ENCODE measurements at regions not wholly inside any gene's neighbourhood (a gene's known extent, or its start where the extent isn't known, plus 50 kb on each side); places are given as distances from the start of the nearest gene placed in this dataset.

DNA sequence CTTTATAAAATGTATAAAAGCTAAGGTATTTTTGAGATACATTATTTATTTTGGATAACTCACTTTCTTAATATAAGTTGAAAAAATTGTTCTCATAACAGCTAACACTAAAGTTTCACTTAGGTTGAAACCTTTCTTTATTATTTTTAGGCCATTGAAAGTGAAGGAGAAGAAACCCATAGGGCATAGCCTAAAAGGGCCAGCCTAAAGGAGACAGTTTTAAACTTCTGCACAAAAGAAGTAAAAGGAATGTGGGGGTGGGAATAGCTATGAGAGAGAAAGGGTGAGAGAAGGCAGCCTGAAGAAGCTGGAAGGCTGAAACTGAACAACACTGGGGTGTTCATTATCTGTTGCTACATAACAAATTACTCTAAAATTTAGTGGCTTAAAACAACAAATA is 57.6 kb upstream of the RAPGEF2 start:
- H3K9ac ChIP-seq = no peak overlapping the region
- no peaks in the 10 kb centered on the region for H3K36me3 ChIP-seq (ENCODE audit: control insufficient read depth, insufficient read depth, low read length)
- no peak overlapping the region for H3K27ac ChIP-seq
- H3K4me1 ChIP-seq = no peaks in the 10 kb centered on the region
- H3K79me2 ChIP-seq = no peaks in the 10 kb centered on the region
- H3K9me3 ChIP-seq (ENCODE audit: control insufficient read depth, low read length) = no peaks in the 10 kb centered on the region
- H3K4me3 ChIP-seq (ENCODE audit: low read depth, low read length) = no peak overlapping the region
- no peaks in the 10 kb centered on the region for H3K27me3 ChIP-seq (ENCODE audit: control insufficient read depth, insufficient read depth, low read length)
- TF ChIP-seq, protein P1, sequence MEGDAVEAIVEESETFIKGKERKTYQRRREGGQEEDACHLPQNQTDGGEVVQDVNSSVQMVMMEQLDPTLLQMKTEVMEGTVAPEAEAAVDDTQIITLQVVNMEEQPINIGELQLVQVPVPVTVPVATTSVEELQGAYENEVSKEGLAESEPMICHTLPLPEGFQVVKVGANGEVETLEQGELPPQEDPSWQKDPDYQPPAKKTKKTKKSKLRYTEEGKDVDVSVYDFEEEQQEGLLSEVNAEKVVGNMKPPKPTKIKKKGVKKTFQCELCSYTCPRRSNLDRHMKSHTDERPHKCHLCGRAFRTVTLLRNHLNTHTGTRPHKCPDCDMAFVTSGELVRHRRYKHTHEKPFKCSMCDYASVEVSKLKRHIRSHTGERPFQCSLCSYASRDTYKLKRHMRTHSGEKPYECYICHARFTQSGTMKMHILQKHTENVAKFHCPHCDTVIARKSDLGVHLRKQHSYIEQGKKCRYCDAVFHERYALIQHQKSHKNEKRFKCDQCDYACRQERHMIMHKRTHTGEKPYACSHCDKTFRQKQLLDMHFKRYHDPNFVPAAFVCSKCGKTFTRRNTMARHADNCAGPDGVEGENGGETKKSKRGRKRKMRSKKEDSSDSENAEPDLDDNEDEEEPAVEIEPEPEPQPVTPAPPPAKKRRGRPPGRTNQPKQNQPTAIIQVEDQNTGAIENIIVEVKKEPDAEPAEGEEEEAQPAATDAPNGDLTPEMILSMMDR (IDR thresholded peaks at IDR 0.05) = no peak
- no peak overlapping the region for H3K4me2 ChIP-seq (ENCODE audit: low read length)
- no peak overlapping the region for H2AFZ ChIP-seq

DNA sequence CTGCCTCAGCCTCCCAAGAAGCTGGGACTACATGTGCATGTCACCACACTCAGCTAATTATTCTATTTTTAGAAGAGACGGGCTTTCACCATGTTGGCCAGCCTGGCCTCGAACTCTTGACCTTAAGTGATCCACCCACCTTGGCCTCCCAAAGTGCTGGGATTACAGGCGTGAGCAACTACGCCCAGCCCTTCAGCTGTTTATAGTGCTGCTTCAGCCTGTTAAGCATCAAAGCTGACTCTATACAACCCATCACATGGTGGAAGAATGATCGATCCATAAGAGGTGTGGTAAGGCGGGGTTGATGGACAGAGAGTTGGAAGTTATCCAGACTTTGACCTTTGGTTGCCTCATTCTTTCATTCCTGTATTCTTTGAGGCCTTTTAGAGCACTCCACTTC is 56.2 kb upstream of the RAPGEF2 start:
- no peaks in the 10 kb centered on the region for H3K79me2 ChIP-seq
- no peak overlapping the region for H2AFZ ChIP-seq
- H3K27ac ChIP-seq = no peak overlapping the region
- no peaks in the 10 kb centered on the region for H3K36me3 ChIP-seq (ENCODE audit: control insufficient read depth, insufficient read depth, low read length)
- H3K9ac ChIP-seq = no peak overlapping the region
- TF ChIP-seq, protein P1 (IDR thresholded peaks at IDR 0.05) = no peak
- H3K4me1 ChIP-seq = no peaks in the 10 kb centered on the region
- no peaks in the 10 kb centered on the region for H3K9me3 ChIP-seq (ENCODE audit: control insufficient read depth, low read length)
- H3K27me3 ChIP-seq (ENCODE audit: control insufficient read depth, insufficient read depth, low read length) = no peaks in the 10 kb centered on the region
- H3K4me2 ChIP-seq (ENCODE audit: low read length) = no peak overlapping the region
- no peak overlapping the region for H3K4me3 ChIP-seq (ENCODE audit: low read depth, low read length)

DNA sequence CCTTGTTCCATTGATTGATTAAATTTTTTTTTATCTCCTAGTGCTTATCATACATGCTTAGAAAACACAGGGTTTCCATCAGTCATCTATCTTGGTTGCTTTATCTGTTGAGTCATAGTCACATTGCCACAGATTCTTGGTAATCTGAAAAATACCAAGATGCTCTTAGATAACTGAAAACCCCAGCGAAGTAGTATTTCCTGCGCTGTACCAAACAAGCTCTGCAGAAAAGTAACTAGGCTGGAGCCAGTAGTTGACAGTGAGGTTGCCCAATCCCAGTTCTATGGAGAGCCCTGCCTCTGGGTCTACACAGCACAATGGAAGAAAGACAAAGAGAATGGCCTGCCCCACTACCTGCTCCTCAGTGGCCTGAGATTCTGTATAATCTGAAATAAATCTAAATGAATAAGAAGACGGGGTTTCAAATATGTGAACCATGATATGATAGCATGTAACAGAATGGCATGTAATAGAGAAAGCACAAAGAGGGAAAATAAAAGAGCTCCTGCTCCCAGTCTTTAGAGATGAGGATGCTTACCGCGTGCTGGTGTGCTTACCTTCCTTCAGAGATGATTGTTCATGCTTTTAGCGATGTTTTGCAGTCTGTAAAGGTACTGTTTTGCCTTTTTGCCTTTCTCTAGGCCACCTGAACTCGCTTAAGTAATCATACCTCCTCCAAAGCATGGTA is 55.3 kb upstream of the RAPGEF2 start:
- Histone ChIP-seq H3K4me2 (ENCODE audit: low read length) (peak overlapping the region; percentile 58), H3K9ac (no peak overlapping the region), H2AFZ (peak overlapping the region; percentile 69), H3K79me2 (no peaks in the 10 kb centered on the region), H3K4me1 (no peaks in the 10 kb centered on the region), H3K27ac (no peak overlapping the region), H3K4me3 (ENCODE audit: low read depth, low read length) (no peak overlapping the region), H3K36me3 (ENCODE audit: control insufficient read depth, insufficient read depth, low read length) (no peaks in the 10 kb centered on the region), H3K27me3 (ENCODE audit: control insufficient read depth, insufficient read depth, low read length) (no peaks in the 10 kb centered on the region), H3K9me3 (ENCODE audit: control insufficient read depth, low read length) (no peaks in the 10 kb centered on the region)
- TF ChIP-seq, protein P1 (IDR thresholded peaks at IDR 0.05) = no peak

DNA sequence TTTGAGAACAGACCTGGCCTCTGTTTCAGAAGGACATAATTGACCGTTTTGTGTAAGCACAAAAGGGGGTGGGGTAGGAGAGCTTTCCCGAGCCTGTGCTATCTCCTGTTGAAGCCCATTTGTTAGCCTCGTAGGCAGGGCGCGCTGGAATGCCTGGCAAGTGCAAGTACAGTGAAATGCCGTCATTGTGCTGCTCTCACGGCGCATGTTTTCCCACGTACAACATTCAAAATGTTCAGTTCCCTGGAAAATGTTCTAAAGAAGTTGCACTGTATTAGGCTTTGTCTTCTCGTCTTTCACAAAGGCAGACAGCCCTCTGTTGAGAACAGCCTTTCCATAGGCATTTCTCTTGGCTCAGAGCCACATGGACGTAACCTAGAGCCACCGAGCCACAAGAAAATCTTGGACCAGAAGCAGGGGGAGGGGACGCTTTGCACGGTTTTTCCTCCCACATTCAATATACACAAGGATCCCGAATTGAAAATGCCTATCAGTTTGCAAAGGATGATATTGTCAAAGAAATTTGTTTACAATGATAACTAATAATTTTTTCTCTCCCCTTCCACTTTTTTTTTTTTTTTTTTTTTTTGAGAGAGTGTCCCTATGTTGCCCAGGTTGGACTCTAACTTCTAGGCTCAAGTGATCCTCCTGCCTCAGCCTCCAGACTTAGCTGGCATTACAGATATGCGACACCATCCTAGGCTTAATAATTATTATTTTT is 54.6 kb upstream of the RAPGEF2 start:
- H3K9me3 ChIP-seq (ENCODE audit: control insufficient read depth, low read length) = no peaks in the 10 kb centered on the region
- H3K9ac ChIP-seq = no peak overlapping the region
- no peak overlapping the region for H3K27ac ChIP-seq

More for the DNA sequence above, 54.6 kb upstream of the RAPGEF2 start:
- TF ChIP-seq, protein P1 (IDR thresholded peaks at IDR 0.05) = no peak
- Histone ChIP-seq H3K4me1 (no peaks in the 10 kb centered on the region), H3K79me2 (no peaks in the 10 kb centered on the region), H3K27me3 (ENCODE audit: control insufficient read depth, insufficient read depth, low read length) (no peaks in the 10 kb centered on the region), H3K36me3 (ENCODE audit: control insufficient read depth, insufficient read depth, low read length) (no peaks in the 10 kb centered on the region), H3K4me3 (ENCODE audit: low read depth, low read length) (peak overlapping the region; percentile 29), H2AFZ (peak overlapping the region; percentile 69), H3K4me2 (ENCODE audit: low read length) (peak overlapping the region; percentile 58)
